SK-N-SH (cell line): ENCODE measurements at regions not wholly inside any gene's neighbourhood (a gene's known extent, or its start where the extent isn't known, plus 50 kb on each side); places are given as distances from the start of the nearest gene placed in this dataset.

ENCODE experiments used
- EP300 ChIP-seq, 2 experiments: IDR thresholded peaks; 2 replicates each; pipeline versions ENCODE4 v1.4.0 to v1.6.1; 2012; ENCODE audit warnings: borderline replicate concordance in 1 of 2, low read depth in 1 of 2, low read length in 1 of 2
- EZH2phosphoT487 ChIP-seq: fragments of 200-600 bp; sonication (generic); IDR thresholded peaks from 2 replicates; pipeline ENCODE4 v1.6.1; 2017; ENCODE audit warnings: low read depth, mixed run types, mild to moderate bottlenecking, antibody characterized with exemption, moderate library complexity, borderline replicate concordance
- POLR2AphosphoS5 ChIP-seq: IDR thresholded peaks from 2 replicates; pipeline ENCODE4 v1.6.1; 2012; ENCODE audit warnings: low read depth, low read length
- RFX5 ChIP-seq: IDR thresholded peaks from 2 replicates; pipeline ENCODE4 v1.6.1; 2012; ENCODE audit warnings: mild to moderate bottlenecking, improper control_type of control experiment, low read length
- YY1 ChIP-seq: IDR thresholded peaks from 2 replicates; pipeline ENCODE4 v1.4.0; 2012; ENCODE audit warnings: low read depth, mild to moderate bottlenecking
- TF ChIP-seq, protein P1 (sequence below): fragments of 200-600 bp; sonication (generic); IDR thresholded peaks from 2 replicates; pipeline ENCODE4 v1.6.1; 2017; ENCODE audit warnings: antibody characterized with exemption, mild to moderate bottlenecking, moderate library complexity

DNA sequence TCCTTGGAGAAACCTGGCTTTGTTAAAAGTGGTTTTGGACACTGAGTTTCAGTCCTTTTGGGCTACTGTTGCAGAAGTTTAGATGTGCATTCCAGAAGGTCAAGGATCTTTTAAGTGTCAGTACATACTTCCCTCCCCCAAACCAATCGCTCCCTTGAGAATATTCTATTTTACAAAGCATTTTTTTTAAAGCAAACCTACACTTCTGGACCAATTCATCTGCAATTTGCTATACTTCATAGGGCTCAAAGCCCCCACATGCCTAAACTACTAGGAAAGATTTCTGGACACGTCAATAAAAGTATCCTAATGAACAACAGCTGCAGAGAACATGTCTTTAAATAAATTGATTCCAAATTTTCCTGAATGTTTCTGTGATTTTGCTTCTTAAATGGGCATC, 157.6 kb downstream of the RDH14 start:
- no peak for TF ChIP-seq EP300 (IDR thresholded peaks at IDR 0.05; ENCODE audit: borderline replicate concordance in 1 of 2, low read depth in 1 of 2, low read length in 1 of 2)
- TF ChIP-seq, protein P1, sequence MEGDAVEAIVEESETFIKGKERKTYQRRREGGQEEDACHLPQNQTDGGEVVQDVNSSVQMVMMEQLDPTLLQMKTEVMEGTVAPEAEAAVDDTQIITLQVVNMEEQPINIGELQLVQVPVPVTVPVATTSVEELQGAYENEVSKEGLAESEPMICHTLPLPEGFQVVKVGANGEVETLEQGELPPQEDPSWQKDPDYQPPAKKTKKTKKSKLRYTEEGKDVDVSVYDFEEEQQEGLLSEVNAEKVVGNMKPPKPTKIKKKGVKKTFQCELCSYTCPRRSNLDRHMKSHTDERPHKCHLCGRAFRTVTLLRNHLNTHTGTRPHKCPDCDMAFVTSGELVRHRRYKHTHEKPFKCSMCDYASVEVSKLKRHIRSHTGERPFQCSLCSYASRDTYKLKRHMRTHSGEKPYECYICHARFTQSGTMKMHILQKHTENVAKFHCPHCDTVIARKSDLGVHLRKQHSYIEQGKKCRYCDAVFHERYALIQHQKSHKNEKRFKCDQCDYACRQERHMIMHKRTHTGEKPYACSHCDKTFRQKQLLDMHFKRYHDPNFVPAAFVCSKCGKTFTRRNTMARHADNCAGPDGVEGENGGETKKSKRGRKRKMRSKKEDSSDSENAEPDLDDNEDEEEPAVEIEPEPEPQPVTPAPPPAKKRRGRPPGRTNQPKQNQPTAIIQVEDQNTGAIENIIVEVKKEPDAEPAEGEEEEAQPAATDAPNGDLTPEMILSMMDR = no peak
- no peak for TF ChIP-seq RFX5
- no peak for TF ChIP-seq POLR2AphosphoS5
- no peak for TF ChIP-seq YY1
- no peak for TF ChIP-seq EZH2phosphoT487
